ENCODE measurements at regions not wholly inside any gene's neighbourhood (a gene's known extent, or its start where the extent isn't known, plus 50 kb on each side); places are given as distances from the start of the nearest gene placed in this dataset.

DNA sequence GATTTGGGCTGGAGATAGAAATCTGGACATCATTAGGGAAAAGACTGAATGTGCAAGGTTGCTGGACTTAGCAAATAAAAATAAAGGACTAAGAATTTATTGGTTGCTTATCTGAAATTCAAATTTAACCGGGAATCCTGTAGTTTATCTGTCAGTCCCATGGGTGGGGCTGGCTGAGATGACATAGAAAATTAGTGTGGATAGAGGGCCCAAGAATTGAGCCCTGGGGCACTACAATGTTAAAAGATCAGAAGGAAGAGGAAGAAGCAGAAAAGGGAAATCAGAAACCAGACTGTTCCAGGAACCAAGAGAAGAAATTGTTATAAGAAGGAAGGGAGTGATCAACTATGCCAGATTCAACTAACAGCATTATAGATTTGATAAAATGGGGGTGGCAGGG, 96.7 kb upstream of the CCDC196 start:
- TF ChIP-seq, protein P1, sequence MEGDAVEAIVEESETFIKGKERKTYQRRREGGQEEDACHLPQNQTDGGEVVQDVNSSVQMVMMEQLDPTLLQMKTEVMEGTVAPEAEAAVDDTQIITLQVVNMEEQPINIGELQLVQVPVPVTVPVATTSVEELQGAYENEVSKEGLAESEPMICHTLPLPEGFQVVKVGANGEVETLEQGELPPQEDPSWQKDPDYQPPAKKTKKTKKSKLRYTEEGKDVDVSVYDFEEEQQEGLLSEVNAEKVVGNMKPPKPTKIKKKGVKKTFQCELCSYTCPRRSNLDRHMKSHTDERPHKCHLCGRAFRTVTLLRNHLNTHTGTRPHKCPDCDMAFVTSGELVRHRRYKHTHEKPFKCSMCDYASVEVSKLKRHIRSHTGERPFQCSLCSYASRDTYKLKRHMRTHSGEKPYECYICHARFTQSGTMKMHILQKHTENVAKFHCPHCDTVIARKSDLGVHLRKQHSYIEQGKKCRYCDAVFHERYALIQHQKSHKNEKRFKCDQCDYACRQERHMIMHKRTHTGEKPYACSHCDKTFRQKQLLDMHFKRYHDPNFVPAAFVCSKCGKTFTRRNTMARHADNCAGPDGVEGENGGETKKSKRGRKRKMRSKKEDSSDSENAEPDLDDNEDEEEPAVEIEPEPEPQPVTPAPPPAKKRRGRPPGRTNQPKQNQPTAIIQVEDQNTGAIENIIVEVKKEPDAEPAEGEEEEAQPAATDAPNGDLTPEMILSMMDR (IDR thresholded peaks at IDR 0.05): no peak
- no peak for TF ChIP-seq POLR2A (IDR thresholded peaks at IDR 0.05)
